Left cardiac atrium (tissue), 4 donors: ENCODE measurements at regions not wholly inside any gene's neighbourhood (a gene's known extent, or its start where the extent isn't known, plus 50 kb on each side); places are given as distances from the start of the nearest gene placed in this dataset.

Experiments used
- ATAC-seq, 2 donors: fragments of 200-7000 bp; cut with Tn5 transposase; one replicate each; pipeline ENCODE4 v1.9.1; 2020; ENCODE audit warnings: mild to moderate bottlenecking in 2 of 2, moderate library complexity in 2 of 2
- DNase-seq: peaks from one replicate; pipeline ENCODE4 v3.0.0-alpha.2; 2020
- intact Hi-C, 2 donors: fragments of 100-400 bp; cut with DNase I; formaldehyde crosslinking; loops; one replicate each; pipeline versions ENCODE4 v1.14.1 to v1.15.1; 2022 to 2023
- donor health status: DM: no; HTN: yes; CAD: no.
- donor health status: DM: no; HTN: yes; CAD: no; lungs with severe emphysema.
- donor health status: DM: yes; HTN: yes; CAD: no.
- donor health status: Dilated cardiomyopathy.

DNA sequence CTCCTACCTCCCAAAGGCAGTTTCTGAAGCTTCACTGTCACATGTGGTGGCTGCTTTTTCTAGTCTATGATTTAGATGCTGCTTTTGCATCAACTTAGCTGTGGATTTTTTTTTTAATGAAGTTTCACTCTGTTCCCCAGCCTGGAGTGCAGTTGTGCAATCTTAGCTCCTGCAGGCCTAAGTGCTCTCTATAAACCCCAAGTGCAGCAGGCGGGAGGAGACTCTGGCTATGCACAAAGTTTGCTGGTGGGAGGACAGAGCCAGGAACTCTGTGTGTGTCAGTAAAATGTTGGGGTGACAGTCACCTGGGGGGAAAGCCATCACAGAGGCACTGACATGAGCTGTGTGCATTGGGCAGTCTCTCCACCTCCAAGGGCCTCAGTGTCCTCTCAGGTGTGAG is 138.8 kb upstream of the FAM20C start:
- ATAC-seq (no peak), DNase-seq (no peak)
- intact Hi-C loops: no loop called here

- DNase-seq: peak; percentile 3
- intact Hi-C loops: no loop called here
- ATAC-seq: no peak
Measured at GRCh38 chr7:54615-55014, 137.8 kb upstream of the FAM20C start.

DNA sequence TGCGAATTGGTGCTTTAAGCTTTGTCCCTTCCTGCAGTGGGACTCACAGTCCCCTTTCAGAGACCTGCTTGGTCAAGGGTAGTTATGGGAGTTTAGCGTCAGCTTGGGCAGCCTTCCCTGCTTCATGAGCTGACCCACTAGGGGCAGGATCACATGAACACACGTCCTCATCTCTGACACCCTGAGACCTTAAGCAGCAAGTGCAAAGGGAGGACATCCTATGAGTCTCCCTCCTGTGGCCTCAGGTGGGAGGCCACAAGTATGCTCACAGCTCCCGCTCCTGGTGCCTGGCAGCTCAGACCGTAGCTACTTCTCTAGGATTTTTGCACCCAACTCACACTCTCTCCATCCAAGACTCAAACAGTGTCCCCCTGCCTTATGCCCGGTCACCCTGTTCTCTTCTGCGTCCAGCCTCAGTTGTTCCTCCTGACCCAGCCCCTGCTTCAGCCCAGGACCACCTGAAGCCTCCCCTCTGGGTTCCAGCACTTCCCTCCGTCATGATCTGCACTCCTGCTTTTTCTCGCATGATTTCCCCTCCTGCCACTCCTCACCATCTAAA is 136.6 kb upstream of the FAM20C start:
- DNase-seq (peak; percentile 12), ATAC-seq (no peak)
- intact Hi-C loops: no loop called here

DNA sequence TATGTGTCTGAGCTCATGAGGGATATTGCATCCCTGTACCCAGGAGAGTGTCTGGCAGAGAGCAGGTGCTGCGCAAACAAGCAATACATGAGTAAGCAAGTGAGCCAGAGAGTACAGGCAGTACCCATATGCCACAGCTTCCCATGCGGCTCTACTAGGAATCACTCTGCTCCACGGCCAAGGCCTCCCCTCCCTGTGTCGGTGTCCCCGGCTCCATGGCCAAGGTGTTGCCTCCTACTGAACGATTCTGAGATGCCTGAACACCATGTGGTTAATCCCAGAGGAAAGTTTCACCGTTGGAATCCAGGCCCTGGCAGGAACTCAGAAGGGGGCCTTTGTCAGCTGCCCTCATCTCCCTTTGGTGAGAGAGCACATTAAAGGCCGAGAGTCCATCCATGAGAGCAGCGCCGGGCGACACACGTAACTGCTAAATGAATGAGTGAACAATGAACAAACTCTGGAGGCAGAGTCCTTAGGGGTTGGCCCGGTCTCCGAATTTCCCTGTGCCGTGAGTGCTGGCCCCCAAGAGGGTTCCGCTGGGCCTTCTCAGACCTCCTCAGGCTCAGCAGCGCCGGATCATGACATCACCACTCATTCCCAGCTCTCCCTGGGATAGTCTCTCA is 136.0 kb upstream of the FAM20C start:
- peak; percentile 29 to 75 for ATAC-seq
- peak; percentile 54 for DNase-seq
- intact Hi-C loops: no loop called here

DNA sequence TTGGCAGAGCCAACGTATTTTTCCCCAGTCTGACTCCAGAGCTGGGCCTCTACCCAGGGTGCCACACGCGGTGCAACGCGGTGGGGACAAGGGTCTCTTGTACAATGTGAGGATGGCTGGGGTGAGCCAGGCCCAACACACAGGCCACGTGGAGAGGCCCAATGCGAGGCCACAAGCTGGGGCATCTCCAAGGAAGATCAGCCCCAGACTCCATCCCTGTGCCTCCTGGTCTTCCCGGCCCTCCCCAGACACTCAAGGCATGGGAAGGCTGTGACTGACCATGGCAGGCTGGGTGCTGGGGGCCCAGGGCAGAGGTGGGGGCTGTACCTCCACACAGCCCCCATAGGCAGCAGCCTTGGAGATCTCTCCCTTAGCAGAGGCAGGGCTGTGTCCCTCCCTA is 135.3 kb upstream of the FAM20C start:
- ATAC-seq (peak in 1 of 2 donors; percentile 13), DNase-seq (peak; percentile 14)
- intact Hi-C loops: no loop called here

DNA sequence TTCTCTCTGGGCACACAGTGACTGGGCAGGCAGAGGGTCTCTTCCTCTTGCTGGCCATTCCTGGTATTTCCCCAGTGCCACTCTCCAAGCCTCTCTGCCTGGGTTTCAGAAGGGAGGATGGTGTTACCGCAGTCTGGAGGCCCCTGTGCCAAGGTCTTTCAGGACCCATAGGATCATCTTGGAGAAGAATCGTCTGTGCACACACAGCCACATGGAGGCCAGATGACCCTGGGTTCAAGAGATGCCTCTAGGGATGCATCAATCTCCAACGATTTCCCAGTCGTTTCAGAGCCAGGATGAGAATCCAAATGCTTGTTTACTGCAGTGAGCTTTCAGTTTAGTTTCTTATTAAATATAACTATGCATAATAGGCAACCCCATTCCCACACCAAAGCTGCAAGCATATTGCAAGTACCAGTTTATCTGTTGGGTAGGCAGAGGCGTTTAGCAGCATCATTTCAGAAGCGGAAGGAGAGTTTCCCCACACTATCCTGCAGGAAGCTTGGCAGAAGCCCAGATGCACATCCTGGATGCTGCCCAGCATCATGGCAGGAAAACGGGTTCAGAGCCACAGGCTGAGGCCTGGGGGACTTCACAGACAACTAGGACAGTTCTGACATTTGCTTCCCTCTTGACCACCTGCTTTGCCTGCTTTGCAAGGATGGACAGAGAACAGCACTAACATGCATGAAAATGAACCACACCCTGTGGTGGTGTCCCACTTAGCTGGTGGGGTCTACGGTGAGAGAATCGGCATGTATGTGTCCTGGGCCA is 134.7 kb upstream of the FAM20C start:
- ATAC-seq (peak in 1 of 2 donors; percentile 12), DNase-seq (peak; percentile 12)

DNA sequence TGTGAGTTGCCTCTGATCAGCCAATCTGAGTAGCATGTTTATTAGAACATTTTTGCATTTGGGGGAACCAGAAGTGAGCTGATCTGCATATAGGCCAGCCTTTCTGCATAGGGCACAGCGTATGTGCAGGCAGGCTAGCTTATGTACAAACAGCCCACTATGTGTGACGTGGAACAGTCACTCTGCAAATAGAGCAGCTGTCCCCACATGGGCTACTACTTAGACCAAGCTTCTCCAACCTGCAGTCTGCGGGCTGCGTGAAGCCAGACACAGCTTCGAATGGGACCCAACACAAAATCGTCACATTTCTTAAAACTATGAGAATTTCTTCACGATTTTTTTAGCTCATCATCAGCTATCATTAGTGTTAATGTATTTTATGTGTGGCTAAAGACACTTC is 134.1 kb upstream of the FAM20C start:
- no peak for ATAC-seq
- intact Hi-C loops: no loop called here
- peak; percentile 4 for DNase-seq

More for the DNA sequence above, 134.7 kb upstream of the FAM20C start:
- intact Hi-C loops: no loop called here

GRCh38 chr7:59079-60016 is 133.0 kb upstream of the FAM20C start:
- ATAC-seq (no peak), DNase-seq (peak; percentile 18)
- intact Hi-C loops: no loop called here

DNA sequence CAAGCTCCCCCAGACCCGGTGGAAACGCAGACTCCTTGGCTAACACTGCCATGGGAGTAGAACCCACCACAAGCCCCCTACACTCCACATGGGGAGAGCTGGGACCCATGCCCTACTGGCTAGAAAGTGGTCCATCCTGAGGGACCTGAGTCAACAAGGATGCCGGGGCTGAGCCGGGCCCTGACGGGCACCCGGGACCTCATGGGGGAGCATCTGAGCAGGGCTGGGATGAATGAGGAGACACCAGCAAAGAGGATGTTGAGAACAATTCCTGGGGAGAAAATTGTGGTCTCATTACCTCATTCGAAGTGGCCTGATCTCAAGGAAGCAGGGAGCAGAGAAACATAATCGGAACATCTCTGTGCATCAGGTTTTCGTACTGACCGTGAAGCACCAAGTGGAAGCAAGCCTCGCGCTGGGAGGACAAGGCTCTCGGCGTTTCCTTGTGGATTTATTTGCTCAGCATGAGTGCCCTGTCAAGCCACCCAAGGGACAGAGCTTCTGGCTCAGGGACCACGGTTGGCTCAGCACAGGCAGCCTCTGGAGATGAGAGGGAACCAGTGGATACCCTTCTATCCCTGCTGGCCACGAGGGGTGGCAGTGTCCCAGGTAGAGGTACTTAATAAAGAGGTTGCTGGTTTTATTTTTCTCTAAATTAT is 132.2 kb upstream of the FAM20C start:
- intact Hi-C loops: no loop called here
- peak; percentile 10 for DNase-seq

DNA sequence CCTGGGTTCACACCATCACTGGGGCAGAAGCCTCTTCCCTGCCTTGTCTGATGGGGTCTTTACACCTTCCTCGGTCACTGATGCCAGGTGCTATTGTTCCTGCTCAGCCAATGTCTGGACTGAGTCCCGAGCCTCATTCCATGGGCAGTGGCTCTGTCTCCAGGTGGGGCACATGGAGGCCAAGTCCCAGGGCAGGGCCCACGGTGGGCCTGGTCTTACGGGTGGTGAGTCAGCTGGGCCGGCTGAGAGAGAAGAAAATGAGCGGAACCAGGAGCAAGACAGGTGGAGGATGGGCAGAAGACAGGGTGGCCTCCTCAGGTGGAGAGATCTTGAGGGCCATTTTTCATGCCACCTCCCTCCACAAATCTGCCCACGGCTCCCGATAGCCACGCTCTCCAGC is 131.7 kb upstream of the FAM20C start:
- intact Hi-C loops: no loop called here
- peak; percentile 10 for DNase-seq

More for the DNA sequence above, 132.2 kb upstream of the FAM20C start:
- no peak for ATAC-seq

DNA sequence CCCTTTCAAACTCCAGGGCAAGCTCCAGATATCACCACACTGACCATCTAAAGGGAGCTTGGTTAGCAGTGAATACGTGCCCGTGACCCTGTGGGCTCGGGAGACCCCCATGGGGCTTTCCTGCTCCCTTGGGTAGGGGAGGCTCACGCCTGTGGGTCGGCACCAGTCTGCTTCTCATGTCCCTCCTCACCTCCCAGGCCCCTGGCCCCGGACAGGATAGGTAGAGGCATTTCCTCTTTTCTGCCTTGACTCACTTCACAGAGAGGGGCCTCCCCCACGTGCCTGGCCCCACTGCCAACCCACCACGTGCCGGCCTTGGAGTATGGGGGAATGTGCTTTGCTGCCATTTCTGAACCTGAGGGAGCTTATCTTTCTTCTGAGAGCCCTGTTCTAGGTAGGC is 131.3 kb upstream of the FAM20C start:
- ATAC-seq: no peak
- DNase-seq: peak; percentile 17
- intact Hi-C loops: no loop called here

More for the DNA sequence above, 131.7 kb upstream of the FAM20C start:
- ATAC-seq: no peak

DNA sequence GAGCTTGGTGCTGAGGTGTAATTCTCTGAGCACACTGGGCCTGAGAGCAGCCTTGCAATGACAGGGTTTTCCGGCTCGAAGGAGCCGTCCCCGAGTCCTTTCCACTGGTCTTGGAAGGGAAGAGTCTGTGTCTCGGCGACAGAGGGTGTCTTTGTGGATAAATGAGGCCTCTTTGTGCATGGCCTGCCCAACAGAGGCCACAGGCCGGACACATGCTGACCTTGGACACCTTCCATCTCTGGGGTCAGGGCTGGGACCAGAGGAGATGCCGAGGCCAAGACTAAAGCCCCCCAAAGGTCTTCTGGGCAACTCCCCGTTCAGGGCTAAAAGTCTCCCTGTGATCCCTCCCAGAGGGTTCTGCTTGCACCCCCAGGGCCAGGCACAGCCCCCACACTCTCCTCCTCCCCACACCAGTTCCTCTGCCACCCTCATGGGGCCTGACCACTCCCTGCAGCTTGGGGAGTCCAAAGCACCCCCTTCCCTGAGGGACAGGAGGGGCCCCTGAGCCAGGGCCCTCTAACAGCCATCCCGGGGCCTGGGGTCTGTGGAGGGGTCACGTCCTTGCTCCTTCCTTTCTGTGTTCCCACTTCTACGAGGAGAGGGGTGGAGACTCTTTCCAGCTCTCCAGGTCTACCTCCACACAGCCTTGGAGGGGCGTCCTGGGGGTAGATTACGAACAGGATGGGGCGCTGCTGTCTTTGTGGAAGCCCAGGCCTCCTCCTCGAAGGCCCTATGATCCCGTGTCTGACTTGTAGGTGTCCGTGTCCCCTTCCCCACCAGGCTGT is 130.6 kb upstream of the FAM20C start:
- no peak for ATAC-seq
- DNase-seq: peak; percentile 9
- intact Hi-C loops: no loop called here

DNA sequence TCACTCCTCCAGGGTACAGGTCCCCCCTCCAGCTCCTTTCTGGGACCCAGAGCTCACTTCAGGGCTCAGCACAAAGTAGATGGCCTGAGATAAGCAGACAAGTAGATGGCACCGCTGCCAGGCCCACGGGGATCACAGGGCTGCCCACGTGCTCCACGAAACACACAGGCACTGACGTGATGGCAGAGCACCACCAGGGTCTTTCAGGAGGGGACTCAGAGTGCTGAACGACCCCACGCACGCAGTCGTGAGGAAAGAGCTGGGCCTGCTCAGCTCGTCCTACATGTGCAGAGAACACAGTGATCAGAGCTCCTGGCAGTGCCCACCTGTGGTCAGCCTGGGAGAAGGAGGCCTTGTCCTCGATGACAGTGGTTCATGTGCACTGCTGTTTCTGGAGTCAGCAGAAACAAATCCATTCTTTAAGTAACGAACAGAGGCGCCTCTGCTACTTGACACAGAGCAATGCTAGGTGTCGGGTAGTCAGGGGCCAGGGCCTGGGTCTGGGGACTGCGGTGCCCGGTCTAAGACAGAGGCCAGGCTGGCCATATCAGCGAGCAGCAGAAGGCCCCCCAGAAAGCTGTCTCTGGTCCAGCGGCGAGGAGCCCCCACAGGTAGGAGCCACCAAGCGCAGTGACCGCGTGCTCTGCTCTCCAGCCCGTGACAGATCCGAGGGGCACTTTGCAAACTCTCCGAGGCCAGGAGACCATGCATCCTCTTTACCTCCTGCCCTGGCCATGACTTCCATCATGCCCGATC is 129.8 kb upstream of the FAM20C start:
- ATAC-seq (no peak), DNase-seq (peak; percentile 13)
- intact Hi-C loops: no loop called here

DNA sequence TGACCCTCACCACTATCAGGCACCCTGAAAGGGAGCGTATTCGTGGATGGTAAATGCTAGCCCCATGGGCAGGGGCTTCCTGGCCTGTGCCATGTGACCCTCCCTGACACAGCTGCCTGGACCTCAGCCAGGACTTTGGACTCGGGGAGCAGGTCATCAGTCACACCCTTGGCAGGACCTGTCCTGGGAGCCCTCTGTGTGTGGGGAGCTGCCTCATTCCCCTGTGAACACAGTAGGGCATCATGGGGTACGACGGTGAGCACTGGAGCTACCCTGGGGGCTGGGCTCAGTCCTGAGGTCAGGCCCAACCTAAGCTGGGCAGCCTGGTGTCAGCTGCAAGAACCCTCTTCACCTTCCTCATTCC is 129.3 kb upstream of the FAM20C start:
- DNase-seq: peak; percentile 7
- intact Hi-C loops: no loop called here
- no peak for ATAC-seq

DNA sequence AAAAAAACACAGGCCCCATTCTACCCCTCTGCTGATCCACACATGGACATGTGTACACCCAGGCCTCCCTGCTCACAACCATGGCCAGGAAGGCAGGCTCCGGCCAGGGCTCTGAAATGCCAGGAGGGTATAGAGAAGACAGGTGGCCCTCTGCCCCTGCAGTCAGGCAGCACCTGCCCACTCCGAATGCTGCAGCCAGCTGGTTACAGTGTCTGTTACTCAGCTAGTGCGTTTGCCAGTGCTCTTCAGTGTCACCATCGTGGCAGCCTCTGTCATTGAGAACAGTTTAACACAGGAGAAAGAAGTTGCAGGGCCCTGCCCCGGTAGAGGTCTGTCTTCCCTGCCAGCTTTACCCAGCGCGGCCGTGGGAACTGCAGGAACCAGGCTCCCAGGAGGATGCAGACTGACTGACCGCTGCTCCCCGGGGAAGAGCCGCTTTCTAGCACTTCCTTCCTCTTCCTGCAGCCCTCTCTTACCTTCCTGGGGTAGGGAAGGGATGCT is 128.8 kb upstream of the FAM20C start:
- no peak for ATAC-seq
- peak; percentile 31 for DNase-seq
- intact Hi-C loops: no loop called here

DNA sequence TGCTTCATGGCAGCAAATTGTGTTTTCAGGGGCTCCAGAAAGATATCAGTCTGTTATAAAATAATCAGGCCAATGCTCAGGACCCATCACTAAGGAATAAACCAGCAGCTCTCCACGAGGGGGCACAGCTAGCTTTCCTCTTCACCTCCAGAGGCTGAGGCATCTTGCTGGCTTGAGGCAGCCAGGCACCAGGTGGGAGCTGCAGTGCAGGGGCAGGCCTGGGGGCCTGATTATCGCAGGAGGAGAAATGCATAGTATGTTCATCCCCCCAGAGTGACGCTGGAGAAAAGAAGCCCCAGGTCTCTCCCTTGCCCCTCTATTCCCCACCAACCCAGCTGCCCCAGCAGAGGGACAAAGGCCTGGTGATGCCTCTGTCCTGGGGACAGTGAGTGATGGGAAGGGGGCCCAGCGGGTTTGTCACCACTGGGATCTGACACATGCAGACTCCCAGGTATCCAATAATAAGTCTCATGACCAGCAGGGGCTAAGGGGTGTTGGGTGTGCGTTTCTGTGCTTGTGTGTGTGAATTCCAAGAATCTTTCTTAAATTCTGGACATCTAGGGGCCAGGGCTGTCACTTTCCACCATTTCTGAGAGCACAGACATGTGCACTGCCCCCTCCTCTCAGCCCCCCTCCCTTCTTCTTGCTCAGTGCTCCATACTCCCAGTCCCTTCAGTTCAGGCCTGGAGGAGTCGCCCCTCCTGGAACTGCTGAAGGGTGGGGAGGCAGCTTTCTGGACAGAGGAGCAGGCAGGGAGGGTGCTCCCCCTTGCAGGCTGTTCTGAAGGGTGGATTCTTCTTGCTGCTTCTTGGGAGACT is 128.1 kb upstream of the FAM20C start:
- ATAC-seq: peak; percentile 71 to 82
- intact Hi-C loops: no loop called here
- peak; percentile 64 for DNase-seq
